Pons (tissue), 1 donor: ENCODE measurements at regions not wholly inside any gene's neighbourhood (a gene's known extent, or its start where the extent isn't known, plus 50 kb on each side); places are given as distances from the start of the nearest gene placed in this dataset.
A peak's percentile ranks its signal among the peaks of the same experiment; 100 is the strongest.
"Not testable (repeated sequence)": the region's sequence is repeated elsewhere in the genome, so short reads cannot be mapped to it uniquely, and the experiment has no call there.

Source experiments
- DNase-seq: peaks from one replicate; pipeline ENCODE4 v3.0.0-alpha.2; 2016; ENCODE audit warnings: low spot score

DNA sequence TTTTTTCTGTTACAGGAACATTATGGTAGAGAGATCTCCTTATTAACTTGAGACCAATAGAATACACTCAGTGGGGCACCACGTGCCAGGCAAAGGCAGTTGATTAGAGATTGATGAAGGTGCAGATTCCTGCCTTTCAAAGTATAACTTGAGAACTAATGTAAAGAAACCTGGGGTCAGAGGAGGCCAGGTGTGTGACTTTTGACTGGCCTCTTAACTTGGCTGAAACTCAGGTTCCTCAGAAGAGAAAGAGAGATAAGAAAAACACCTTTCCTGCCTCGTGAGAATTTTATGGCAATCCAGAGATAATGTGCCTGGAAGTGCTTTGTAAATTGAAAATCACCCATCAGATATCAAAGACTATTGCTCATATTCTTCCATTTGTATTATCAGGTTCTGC is 110.7 kb upstream of the GZMB start:
- no peak for DNase-seq

DNA sequence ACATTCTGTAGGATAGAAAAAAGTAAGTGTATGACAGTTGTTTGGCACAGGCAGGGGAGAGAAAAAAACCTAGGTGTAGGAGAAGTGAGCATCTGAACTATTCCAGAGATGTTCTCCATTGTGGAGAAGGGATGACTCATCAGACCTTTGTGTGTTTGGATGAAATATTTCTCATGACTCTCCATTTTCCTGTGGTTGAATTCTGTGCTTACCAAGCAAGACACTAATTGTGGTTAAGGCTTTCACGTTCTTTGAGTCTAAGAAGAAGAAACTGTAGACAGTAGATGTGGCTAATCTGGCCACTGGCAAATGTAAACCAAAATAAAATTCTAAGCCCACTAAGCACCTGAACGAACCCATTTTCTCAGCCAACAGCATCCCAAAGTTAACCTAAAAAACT is 107.9 kb upstream of the GZMB start:
- no peak for DNase-seq

DNA sequence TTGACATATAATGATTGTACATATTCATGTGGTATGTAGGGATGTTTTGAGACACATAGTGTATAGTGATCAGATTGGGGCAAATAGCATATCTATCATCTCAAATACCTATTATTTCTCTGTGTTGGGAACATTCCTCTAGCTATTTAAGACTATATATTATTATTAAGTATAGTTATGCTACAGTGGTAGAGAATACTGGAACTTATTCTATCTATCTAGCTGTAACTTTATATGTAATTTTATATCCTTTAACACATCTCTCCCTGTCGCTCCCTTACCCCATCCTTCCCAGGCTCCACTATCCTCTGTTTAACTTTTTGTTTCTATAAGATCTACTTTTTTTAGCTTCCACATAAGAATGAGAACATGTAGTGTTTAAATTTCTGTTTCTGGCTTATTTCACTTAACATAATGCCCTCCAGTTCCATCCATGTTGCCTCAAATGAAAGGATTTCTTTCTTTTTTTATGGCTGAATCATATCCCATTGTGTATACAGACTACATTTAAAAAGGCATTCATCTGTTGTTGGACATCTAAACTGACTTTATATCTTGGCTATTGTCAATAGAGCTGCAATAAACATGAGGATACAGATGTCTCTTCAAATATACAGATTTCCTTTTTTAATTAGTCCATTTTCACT is 102.1 kb upstream of the GZMB start:
- peak; percentile 21 for DNase-seq

DNA sequence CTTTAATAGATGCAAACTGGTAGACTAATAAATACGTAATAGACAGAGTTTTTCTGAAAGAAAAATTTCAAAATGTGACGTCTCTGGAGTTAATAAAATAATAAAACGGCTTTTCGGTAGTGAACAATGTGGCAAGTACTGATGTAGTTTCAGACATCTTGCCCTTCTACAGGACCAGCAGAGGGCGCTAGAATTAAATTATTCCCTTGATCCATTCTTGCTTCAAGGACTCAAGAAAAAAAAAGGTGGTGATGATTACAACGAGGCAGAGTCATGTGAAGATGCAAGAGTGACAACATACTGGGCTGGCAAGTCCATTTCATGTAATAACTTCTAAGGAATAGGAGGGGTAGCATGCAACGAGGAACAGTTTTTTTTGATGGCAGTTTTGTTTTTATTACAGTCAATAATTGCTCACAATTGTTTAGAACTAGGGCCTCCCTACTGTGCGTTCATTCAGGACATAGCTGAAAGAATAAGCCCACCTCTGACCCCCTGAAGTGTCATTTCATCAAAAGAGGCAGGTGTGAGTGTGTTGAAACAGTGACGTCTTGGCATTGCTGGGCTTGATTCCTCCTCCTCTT is 101.0 kb upstream of the GZMB start:
- DNase-seq: peak; percentile 93

DNA sequence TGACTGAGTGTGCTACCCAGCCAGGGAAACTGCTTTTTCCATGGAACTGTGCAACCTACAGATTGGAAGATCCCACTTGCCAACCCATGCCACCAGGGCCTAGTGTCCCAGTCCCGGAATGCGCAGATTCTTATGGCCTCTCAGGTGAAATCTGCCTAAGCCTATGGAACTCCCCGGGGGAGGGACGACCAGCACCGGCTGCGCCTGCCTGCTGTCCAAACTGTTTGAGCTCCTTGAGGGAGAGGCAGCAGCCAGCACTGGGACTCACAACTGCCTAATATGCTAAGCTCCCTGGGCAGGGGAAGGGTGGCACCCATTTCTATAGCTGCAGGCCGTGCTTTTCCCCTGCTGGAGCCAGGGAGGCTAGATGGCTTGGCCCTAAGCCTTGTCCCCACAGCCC is 92.5 kb upstream of the GZMB start:
- DNase-seq: no peak

DNA sequence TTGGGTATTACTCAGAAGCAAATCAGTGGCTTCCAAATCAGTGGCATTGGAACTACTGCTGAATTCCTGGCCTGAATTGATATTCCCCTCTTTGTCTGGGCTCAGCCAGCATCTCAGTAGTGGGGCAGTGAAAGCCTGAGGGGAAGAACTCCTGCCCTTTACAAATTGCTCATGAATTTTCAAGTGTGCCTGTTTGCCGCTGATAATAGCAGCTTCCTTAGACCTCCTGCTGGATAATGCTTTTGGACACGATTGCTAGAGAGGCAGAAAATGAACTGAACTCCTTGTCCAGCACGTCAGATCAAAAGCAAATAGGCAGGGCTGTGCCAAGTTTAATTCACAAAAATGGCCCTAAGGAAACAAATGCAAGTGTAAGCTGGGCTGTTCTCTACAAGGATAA is 91.3 kb upstream of the GZMB start:
- no peak for DNase-seq

DNA sequence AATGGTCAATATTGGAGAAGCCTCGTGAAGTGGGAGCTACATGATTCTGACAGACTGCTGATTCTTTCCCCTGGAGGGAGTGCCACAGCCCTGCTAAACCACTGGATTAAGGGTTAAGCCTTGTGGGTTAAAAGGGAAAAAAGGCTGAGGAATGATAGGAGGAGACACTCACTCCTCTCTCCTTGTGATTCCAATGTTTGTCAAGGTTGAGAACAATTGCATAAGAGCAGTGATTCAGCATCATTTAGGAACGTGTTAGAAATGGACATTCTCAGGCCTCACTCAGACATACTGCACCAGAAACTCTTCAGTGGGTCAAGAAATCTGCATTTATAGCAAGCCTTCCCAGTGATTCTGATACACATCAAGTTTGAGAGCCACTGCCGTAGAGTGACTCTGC is 87.8 kb upstream of the GZMB start:
- no peak for DNase-seq

DNA sequence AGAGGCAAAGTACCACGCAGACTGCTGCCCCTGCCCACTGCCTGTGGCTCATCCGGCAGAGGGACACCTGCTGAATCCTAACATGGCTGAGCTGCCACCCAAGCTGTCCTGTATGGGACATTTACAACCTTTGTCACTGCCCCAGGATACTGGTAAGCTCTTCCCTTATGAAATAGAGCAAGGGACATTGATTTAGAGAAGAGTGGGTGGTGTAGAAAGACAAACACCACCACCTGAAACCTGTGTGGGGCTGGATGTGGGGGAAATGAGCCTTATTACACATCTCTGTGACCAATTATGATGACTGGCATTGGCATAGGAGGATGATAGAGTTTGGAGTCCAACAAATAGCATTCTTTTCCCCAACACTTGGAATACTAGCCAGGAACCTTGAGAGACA is 81.2 kb upstream of the GZMB start:
- no peak for DNase-seq

DNA sequence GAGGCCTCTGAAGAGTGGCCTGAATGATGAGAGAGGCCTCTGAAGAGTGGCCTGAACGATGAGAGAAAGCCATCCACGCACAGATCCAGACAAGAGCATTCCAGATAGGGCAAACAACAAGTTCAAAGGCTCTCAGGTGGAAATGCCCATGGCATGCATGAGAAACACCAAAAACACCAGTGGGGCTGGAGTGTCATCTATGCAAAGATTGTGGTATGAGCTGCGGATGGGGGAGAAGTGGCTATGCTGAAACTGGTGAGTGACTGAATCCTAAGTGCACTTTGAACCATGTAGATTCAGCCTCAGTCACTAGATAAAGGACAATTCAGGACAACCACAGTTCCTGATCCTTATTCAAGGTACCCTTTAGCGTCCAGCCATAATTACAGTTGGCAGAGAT is 79.4 kb upstream of the GZMB start:
- DNase-seq: no peak

DNA sequence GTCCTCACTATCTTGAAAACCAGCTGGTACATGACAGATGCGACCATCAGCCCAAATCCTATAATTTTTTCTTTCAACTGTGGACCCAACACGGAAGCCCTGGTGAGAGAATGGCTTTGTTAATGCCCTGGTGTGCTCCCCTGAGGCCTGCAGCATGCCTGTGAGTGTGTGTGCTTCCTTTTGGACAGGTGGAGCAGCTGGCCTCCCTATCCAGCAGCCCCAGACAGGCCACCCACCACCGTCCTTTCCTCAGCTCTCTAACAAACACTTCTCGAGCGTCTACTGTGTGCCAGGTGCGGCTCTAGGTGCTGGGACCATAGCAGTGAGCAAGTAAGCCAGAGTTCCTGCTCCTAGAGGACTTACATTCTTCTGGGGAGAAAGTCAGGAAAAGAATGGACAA is 78.9 kb upstream of the GZMB start:
- DNase-seq: no peak

DNA sequence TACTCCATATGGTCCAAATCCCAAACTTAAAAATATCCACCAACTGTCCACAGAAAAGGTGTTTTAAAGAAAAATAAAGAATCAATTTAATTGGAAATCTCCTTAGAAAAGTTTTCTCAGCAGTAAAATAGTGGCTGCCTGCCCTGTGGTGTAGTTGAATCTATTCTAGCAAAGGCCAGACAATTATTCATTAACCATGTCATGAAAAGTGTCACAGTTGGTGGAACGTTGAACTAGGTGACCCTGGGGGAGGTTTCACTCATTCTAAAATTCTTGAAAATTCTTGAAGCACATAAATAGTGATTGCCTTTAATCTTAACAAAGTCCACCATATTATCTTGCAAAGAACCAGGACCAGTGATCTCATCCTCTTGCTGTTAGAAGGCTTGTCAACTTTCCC is 78.4 kb upstream of the GZMB start:
- DNase-seq: no peak

DNA sequence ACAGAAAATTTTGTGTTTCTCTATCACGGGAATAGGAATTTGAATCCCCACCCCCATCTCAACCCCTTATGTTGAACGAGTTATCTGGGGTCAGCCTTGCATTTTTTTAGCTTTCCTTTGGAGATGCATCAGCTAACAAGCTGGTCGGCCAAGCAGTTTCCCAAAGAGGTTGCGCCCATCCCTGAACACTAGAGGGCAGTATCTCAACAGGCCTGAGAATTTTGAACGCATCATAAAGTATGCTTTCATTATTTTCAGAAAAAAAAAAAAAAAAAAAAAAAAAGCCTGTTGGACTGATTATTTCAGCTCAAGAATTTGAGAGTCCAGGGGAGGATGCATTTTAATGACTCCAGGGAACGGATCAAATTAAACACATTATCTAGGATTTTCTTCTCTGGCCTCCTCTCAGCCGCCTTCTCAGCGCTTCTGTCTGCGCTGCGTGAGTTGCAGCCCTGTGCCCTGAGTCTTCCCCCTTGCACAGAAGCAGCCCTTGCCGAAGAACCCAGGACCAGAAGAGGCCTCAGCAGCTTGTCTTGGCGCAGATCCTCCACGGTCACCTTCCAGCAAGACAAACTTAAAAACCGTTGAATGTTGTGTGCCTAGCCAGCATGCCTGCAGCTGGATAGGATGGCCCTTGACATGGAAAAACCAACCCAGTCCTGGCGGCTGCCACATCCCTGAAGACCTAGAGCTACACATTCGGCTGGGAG is 76.6 kb upstream of the GZMB start:
- peak; percentile 75 for DNase-seq

DNA sequence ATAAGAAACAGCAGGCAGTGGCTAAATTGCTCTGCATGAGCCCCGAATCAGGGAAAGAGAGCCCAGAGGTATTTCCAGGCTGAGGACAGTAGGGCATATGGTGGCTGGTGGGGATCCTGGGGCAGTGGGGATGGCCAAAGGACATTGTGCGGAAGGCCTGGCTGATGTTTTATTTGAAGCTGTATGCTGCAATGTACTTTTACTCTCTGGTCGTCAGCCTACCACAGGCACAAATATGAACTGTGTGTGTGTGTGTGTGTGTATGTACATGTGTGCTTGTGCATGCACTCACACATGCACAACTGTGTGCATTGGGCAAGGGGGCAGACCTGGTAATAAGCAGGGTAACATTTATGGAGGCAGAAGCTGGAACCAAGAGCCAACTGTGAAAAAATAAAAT is 74.7 kb upstream of the GZMB start:
- no peak for DNase-seq

DNA sequence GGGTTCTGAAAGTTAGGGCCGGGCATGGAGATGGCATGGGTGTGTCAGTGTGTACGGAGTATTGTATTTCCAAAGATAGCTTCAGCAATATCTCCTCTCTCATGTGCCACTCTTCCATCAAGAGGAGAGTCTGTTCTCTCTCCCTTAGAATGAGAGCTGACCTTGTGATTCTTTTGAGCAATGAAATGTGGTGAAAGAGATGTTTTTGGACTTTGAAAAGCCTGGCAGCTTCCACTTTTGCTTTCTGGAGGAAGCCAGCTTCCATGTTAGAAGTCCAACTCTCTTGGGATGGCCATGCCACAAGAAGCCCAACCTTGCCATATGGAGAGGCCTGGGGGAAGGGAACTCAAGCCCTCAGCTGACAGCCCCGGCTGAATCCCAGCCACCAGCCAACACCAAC is 72.4 kb upstream of the GZMB start:
- DNase-seq: no peak

DNA sequence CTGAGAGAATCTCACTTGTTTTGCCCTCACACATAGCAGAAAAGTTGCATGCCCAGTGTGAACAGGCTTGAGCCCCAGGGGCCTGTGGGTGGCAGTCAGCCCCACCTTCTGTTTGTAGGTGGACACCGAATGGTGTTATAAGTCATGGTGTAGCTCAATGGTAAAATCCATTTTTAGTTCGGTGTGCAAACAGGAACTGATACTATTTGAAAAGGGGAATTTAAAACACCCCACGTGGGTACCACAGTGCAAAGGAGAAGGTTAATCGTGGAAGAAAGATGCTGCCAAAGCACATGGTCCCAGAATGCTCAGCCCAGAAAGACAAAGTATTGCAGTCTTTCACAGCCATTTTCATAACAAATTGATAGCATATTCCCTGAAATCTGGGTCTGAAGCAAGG is 71.8 kb upstream of the GZMB start:
- DNase-seq: peak; percentile 54

DNA sequence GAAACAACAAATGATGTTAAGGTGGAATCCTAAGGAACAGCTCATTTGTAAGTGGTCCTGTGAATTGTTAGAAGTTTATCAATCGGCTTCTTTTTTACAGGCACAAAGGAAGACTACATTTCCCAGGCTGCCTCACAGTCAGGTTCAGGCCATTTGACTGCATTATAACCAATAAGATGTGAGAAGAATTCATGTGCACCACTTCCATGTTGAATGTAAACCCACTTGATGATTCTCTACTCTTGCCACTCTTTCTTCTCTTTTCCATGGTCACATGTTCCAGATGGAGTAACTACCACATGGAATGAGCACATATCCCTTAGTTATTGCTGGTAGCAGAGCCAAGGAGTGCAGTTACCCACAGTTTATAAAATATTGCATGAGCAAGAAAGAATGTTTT is 67.1 kb upstream of the GZMB start:
- DNase-seq: no peak

DNA sequence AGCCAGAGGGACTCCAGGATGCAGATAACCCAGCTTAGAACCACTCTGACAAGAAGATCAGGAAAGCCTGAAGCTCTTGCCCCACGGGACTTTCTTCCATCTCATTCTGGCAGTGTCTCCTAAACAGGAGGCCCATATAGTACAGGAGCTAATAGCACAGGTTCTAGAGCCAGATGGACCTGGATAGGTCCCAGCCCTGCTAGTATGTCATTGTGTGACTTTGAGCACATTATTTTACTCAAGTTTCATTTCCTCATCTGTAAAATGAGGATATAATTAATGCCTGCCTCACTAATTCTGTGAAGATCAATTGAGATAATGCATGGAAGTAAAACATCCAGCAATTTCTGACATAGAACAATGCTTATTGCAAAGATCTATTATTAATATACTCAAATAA is 66.5 kb upstream of the GZMB start:
- DNase-seq: no peak

DNA sequence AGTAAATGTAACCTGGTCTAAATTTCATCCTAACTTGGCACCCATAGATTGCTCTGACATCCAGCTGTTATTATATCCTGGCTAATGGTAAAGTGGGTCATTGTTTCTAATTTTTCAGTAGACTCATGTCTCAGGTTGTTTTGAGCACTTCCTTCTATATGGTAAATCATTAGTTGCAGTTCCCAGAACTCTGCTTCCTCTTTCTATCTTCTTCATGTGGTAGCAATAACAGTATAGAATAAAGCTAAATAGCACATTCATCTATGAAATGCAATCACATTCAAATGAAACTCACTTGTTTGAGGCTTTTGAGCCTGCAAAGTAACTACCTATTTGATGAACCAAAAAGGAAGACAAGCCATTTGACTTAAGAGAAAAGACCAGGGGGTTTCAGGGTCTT is 65.1 kb upstream of the GZMB start:
- peak; percentile 30 for DNase-seq

DNA sequence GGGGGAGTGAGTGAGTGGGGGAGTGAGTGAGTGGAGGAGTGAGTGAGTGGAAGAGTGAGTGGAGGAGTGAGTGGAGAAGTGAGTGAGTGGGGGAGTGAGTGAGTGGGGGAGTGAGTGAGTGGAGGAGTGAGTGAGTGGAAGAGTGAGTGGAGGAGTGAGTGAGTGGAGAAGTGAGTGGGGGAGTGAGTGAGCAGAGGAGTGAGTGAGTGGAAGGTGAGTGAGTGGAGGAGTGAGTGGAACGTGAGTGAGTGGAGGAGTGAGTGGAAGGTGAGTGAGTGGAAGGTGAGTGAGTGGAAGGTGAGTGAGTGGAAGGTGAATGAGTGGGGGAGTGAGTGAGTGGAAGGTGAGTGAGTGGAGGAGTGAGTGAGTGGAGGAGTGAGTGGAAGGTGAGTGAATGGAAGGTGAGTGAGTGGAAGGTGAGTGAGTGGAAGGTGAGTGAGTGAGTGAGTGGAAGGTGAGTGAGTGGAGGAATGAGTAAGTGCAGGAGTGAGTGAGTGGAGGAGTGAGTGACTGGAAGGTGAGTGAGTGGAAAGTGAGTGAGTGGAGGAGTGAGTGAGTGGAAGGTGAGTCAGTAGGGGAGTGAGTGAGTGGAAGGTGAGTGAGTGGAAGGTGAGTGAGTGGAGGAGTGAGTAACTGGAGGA is 62.4 kb upstream of the GZMB start:
- DNase-seq: not testable (repeated sequence)

DNA sequence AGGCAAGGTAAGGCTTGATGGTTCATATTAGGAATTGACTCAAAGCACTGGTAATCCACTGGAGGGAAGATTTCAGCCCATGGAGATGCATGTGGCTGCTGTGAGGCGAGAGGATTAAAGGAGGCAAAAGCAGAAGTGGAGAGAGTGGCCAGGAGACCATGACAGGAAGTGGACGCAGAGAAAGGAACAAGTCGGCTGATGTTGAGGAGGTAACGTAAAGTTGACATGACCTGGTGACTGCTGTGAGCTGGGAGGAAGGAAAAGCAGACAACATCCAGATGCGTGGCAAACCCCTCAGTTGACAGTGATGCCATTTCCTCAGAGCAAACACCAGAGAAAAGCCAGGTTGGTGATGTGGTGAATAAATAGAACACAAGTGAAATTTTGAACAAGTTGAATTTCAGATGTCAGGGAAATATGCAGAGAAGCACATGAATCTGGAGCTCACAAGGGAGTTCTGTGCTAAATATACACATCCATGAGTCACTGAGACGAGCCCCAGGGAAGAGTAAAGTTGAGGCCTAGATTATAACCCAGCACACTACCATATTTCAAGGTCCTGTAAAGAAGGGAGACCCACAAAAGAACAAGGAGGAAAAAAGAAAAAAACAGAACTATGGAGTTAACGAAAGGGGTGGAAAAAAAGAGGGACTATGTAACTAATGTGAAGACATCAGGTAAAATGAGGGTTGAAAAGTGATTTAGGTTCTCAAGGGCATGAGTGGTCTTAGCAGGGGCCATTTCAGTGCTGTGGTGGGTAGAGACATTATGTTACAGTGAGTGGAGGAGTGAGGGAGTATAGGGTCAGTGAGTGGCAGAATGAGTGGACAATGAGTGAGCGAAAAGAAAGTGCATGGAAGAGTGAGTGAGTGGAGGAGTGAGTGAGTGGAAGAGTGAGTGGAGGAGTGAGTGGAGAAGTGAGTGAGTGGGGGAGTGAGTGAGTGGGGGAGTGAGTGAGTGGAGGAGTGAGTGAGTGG is 61.6 kb upstream of the GZMB start:
- peak; percentile 83 for DNase-seq

DNA sequence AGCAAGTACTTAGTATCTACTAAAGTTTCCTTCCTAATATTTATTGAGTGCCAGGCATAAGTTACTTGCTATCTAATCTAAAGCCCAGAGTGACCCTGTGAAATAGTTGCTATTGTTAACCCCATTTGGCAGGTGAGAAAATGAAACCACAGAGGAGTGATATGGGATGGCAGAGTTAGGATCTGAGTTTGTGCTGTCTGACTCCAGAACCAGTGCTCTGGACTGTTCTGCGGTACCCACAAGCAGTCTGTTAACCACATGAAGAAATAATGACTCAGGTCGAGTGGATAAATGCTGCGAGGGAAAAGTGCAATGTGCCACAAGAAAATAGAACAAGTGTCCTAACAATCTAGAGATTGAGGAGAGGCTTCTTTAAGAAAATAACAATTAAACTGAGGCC is 60.7 kb upstream of the GZMB start:
- no peak for DNase-seq

DNA sequence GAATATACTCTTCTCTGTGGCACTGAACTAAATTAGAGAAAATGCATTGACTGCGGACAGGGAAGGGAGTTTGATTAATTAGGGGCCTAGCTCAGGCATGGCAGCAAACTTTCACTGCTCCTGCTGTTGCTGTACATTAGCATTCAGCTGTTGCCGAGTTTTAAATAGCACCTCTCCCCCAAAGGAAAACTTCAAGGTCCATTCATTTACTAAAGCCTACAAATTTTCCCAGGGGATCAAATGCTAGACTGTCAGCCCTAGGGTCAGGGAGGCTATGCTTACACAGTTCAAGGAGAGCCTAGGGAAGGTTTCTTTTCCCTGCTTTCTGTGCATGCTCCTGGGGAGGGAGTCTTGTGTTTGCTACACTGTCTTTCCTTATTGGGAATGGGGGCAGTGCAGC is 60.0 kb upstream of the GZMB start:
- DNase-seq: no peak
